ENCODE measurements at regions not wholly inside any gene's neighbourhood (a gene's known extent, or its start where the extent isn't known, plus 50 kb on each side); places are given as distances from the start of the nearest gene placed in this dataset.

- H3K4me3 Mint-ChIP-seq = no peak overlapping the region
- Histone ChIP-seq H3K4me1 (ENCODE audit: control insufficient read depth in 1 of 2, insufficient read depth in 2 of 2, low read length in 2 of 2) (peaks cover 7% of the 10 kb centered on the region in 2 donors), H3K4me3 (replicated peaks in 1 of 3; ENCODE audit: low read depth in 2 of 3, low read length in 3 of 3) (no peak overlapping the region), H3K79me2 (ENCODE audit: insufficient read depth, low read length) (no peaks in the 10 kb centered on the region), H3K36me3 (replicated peaks in 1 of 2; ENCODE audit: control insufficient read depth in 1 of 2, insufficient read depth in 2 of 2, low read length in 2 of 2) (no peaks in the 10 kb centered on the region), H3K4me2 (replicated peaks; ENCODE audit: extremely low read depth, low read length, poor library complexity, severe bottlenecking) (no peak overlapping the region), H3K27me3 (ENCODE audit: control insufficient read depth in 2 of 2, insufficient read depth in 2 of 2, low read length in 2 of 2) (no peaks in the 10 kb centered on the region), H4K20me1 (ENCODE audit: insufficient read depth, low read length) (no peaks in the 10 kb centered on the region), H3K27ac (ENCODE audit: low read depth in 1 of 2, low read length in 2 of 2) (no peak overlapping the region), H2AFZ (ENCODE audit: insufficient read depth, low read depth, low read length, poor library complexity, severe bottlenecking) (no peak overlapping the region), H3K9me3 (replicated peaks in 1 of 2; ENCODE audit: control insufficient read depth in 1 of 2, insufficient read depth in 1 of 2, low read length in 2 of 2) (no peaks in the 10 kb centered on the region), H3K9ac (ENCODE audit: insufficient read depth, low read length, poor library complexity, severe bottlenecking) (no peak overlapping the region)
- H3K9me3 Mint-ChIP-seq = peaks cover 0 to 6% (median 2%) of the 10 kb centered on the region in 7 donors
- H3K27ac Mint-ChIP-seq = no peak overlapping the region
- intact Hi-C loops (cut with micrococcal nuclease) = no loop called here
- peaks cover 1 to 9% (median 8%) of the 10 kb centered on the region in 3 donors for H3K27me3 Mint-ChIP-seq (ENCODE audit: low read depth in 3 of 3)
- H3K36me3 Mint-ChIP-seq = no peaks in the 10 kb centered on the region
- peaks cover 12% of the 10 kb centered on the region for H3K4me1 Mint-ChIP-seq
- no peak for DNase-seq
- 100% methylated on average over 1 of the region's 4 CpGs for WGBS (ENCODE audit: insufficient coverage)
- TF ChIP-seq CTCF (IDR thresholded peaks at IDR 0.05) = no peak
Measured at GRCh38 chr2:217103752-217104545, 244.1 kb upstream of the TNP1 start.

GRCh38 chr2:217102956-217103355 is 243.1 kb upstream of the TNP1 start:
- Histone ChIP-seq H3K36me3 (replicated peaks in 1 of 2; ENCODE audit: control insufficient read depth in 1 of 2, insufficient read depth in 2 of 2, low read length in 2 of 2) (no peaks in the 10 kb centered on the region), H3K4me3 (replicated peaks in 1 of 3; ENCODE audit: low read depth in 2 of 3, low read length in 3 of 3) (no peak overlapping the region), H3K4me2 (replicated peaks; ENCODE audit: extremely low read depth, low read length, poor library complexity, severe bottlenecking) (no peak overlapping the region), H4K20me1 (ENCODE audit: insufficient read depth, low read length) (no peaks in the 10 kb centered on the region), H3K4me1 (ENCODE audit: control insufficient read depth in 1 of 2, insufficient read depth in 2 of 2, low read length in 2 of 2) (peaks cover 7% of the 10 kb centered on the region in 2 donors), H3K79me2 (ENCODE audit: insufficient read depth, low read length) (no peaks in the 10 kb centered on the region), H3K27ac (ENCODE audit: low read depth in 1 of 2, low read length in 2 of 2) (no peak overlapping the region), H3K27me3 (ENCODE audit: control insufficient read depth in 2 of 2, insufficient read depth in 2 of 2, low read length in 2 of 2) (no peaks in the 10 kb centered on the region), H2AFZ (ENCODE audit: insufficient read depth, low read depth, low read length, poor library complexity, severe bottlenecking) (no peak overlapping the region), H3K9ac (ENCODE audit: insufficient read depth, low read length, poor library complexity, severe bottlenecking) (no peak overlapping the region), H3K9me3 (replicated peaks in 1 of 2; ENCODE audit: control insufficient read depth in 1 of 2, insufficient read depth in 1 of 2, low read length in 2 of 2) (no peaks in the 10 kb centered on the region)
- H3K36me3 Mint-ChIP-seq = no peaks in the 10 kb centered on the region
- H3K27ac Mint-ChIP-seq = no peak overlapping the region
- no peak overlapping the region for H3K4me3 Mint-ChIP-seq
- peaks cover 12% of the 10 kb centered on the region for H3K4me1 Mint-ChIP-seq
- no peak for TF ChIP-seq CTCF (IDR thresholded peaks at IDR 0.05)
- H3K27me3 Mint-ChIP-seq (ENCODE audit: low read depth in 3 of 3) = peaks cover 1 to 9% (median 8%) of the 10 kb centered on the region in 3 donors
- peaks cover 0 to 6% (median 2%) of the 10 kb centered on the region in 7 donors for H3K9me3 Mint-ChIP-seq
- intact Hi-C loops (cut with micrococcal nuclease) = no loop called here
- no CpG with 5 or more reads among the region's 1 CpG for WGBS (ENCODE audit: insufficient coverage)
- no peak for DNase-seq

Measured in CD14-positive monocyte (primary cell).